ENCODE measurements at regions not wholly inside any gene's neighbourhood (a gene's known extent, or its start where the extent isn't known, plus 50 kb on each side); places are given as distances from the start of the nearest gene placed in this dataset.
"Not testable (repeated sequence)": the region's sequence is repeated elsewhere in the genome, so short reads cannot be mapped to it uniquely, and the experiment has no call there.

DNA sequence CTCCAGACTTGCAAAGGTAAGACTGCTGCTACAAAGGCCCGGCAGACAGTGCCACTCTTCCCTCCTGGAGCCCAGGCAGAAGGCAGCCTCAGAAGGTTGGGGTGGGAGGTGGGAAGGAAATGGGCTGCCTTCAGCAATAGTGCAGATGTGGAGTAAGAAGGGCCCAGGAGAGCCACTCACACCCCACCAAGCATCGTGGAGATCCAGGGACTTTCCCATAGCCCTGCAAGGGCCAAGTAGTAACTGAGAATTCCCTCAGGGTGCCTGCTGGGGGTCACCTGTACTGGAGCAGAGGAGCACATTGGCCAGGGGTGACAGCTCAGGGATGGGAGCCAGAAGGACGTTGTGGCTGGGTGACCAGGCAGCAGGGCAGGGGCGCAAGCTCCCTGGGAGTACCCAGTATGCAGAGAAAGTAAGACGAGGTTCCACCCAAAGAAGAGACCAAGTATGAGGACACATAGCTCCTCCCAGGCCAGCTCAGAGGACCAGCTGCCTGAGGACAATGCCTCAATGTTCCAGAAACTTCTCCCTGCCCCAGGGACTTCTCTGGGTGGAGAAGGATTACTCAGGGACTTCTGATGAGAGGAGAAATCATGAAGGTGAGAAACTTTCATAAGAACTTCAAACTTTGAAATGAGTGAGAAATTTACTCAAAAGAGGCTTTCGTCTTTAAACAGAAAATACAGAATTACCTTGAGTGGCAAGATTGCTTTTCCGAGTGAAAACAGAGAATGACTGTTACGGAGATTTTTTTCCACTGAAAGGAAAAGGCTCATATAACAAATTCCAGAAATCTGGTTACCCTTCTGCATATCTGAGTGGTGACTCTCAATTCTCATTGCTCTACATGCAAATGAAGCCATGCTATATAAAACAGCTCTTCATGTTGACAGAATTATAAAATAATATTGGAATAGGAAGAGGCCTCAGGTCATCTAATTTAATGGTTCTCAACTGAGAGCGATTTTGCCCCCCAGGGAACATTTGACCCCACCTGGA lies 87.9 kb upstream of the TRIO start:
- DNase-seq (ENCODE audit: low spot score), result no peak

GRCh38 chr5:14054111-14054854 lies 88.9 kb upstream of the TRIO start:
- DNase-seq (ENCODE audit: low spot score), result no peak

DNA sequence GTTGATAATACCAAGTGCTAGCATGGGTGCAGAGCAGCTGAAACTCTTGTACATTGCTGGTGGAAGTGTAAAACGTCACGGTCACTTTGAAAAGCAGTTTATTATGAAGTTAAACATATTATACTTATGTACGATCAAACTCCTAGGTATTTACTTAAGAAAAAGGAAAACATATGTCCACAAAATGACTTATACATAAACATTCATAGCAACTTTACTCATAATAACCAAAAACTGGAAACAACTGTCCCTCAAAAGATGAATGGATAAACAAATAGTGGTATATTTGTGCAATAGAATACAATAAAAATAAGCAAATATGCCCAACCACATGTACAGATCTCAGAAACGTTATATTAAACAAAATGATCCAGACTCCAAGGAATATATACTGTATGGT lies 92.3 kb upstream of the TRIO start:
- no peak for DNase-seq (ENCODE audit: low spot score)

DNA sequence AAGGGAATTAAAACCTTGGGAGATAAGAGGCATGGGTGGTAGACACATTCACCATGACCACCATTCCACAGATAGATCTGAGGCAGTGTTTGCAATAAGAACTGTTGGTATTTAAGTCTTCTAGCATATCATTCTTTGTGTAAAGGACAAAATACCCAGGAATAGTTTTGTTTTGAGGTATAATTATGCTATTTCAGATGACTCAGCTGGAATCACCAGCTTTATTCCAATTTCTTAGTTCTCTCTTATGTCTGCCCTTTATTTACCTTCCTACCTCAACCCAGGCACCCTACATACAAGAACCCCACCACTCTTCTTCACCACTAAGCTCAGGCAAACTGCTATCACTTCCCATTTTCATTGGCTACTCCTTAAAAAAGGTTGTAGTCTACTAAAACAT lies 94.7 kb upstream of the TRIO start:
- DNase-seq (ENCODE audit: low spot score), result no peak

DNA sequence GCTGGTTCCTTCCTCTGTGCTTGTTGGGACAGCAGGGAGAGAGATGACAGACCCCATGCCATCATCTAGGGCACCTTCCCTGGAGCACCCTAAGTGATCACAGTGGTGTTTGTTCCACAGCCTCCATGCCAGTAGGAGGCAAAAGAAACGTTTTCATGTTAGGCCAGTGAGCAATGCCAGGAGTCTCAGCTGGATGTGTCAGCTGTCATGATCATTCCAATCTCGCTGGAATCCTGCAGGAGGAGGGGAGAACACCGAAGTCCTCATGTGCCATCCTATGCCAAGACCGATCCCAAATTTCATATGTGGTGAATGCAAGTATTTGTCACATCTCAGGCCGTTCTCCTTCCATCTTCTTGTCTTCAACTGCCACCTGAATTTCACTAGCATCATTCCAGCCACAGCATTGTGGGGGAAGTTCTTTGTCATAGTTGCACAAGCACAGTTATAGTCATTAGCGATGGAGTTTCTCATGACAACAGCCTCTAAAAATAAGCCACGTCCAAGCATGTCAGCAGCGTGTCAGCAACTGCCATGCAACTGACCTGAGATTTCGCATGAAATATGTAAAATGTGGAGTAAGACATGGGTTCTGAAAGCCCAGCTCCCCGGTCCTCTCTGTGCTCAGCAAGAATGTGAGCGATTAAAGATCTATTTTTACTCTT lies 97.2 kb upstream of the DNAH5 start:
- DNase-seq (ENCODE audit: low spot score), result no peak

DNA sequence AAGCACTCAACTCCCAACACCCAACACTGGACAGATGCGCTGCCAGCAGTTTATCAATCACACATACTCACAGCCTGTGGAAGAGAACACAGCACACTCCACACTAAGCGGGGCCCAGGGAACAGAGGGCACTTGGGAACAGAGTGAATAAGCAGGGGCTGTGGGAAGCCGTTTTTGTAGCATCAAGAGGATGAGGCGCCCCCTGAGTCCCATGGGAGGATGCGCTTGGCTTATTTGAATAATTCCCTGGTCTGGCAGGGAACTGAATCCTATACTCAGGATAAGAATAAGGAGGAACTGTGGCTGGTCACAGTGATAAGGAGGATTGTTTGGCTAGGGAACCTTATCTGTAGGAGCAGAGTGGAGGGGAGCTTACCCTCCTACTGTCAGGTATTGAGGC lies 96.1 kb upstream of the DNAH5 start:
- no peak for DNase-seq (ENCODE audit: low spot score)

GRCh38 chr5:14039576-14039975 lies 95.1 kb upstream of the DNAH5 start:
- DNase-seq (ENCODE audit: low spot score), result no peak

- DNase-seq (ENCODE audit: low spot score), result no peak
These were observed 94.6 kb upstream of the DNAH5 start for GRCh38 chr5:14039063-14039462.

DNA sequence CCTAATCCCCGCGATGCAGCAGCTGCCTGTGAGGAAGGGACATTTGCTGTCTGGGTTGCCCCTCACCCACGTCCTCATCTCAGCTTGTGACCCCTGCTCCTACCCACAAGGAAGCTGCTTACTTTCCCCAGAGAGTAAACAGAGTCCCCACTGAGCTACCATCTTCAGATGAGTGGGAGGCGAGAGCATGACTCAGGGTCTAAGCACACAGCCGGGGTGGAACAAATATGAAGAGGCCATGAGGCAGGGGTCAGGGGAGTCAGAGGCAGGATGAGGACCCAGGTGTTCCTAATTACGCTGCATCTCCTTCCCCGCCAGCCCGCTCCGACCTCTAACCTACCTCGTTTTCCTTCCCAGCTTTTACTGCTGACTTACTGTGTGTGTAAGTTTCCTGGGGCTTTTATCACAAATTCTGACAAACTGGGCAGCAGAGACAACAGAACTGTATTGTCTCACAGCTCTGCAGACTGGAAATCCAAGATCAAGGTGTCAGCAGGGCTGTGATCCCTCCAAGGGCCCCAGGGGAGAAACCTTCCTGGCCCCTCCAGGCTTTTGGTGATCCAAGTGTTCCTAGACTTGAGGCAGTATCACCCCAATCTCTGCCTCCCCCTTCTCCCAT lies 94.0 kb upstream of the DNAH5 start:
- DNase-seq (ENCODE audit: low spot score), result no peak

- DNase-seq (ENCODE audit: low spot score), result no peak
These were observed 92.5 kb upstream of the DNAH5 start for GRCh38 chr5:14036947-14037346.

- DNase-seq (ENCODE audit: low spot score), result no peak
These were observed 92.0 kb upstream of the DNAH5 start for GRCh38 chr5:14036514-14036913.

- peak; percentile 39 for DNase-seq (ENCODE audit: low spot score)
These were observed 91.5 kb upstream of the DNAH5 start for GRCh38 chr5:14035859-14036503.

- DNase-seq (ENCODE audit: low spot score), result no peak
These were observed 90.5 kb upstream of the DNAH5 start for GRCh38 chr5:14034963-14035362.

GRCh38 chr5:14032918-14033317 lies 88.4 kb upstream of the DNAH5 start:
- DNase-seq (ENCODE audit: low spot score), result no peak

DNA sequence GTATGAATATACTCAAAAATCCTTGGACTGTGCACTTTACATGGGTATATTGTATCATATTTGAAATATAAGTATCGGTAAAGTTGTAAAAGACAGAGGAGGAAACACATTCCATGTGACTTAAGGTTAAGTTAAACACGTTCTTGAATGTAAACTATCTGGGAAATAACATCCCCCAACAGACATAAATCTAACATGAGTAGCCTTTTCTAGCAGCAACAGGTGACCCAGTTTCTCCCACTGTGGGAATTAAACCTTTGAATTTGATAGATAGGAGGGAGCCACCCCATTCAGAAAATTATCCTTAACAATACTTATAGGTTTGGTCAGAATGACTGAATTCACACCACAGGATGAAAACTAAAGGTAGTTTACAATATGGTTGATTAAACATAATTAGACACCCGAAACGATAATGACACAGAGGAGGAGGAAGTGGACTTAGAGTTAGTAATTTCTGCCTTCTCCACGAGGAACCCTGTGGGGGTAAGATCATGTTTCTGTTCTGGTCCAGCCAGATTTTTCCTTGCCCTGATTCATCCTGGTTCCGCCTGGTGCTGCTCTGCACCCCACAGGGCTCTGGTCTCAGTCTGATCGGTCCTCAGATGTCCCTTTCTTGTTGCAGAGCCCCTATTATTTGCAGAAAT lies 84.6 kb upstream of the DNAH5 start:
- no peak for DNase-seq (ENCODE audit: low spot score)

DNA sequence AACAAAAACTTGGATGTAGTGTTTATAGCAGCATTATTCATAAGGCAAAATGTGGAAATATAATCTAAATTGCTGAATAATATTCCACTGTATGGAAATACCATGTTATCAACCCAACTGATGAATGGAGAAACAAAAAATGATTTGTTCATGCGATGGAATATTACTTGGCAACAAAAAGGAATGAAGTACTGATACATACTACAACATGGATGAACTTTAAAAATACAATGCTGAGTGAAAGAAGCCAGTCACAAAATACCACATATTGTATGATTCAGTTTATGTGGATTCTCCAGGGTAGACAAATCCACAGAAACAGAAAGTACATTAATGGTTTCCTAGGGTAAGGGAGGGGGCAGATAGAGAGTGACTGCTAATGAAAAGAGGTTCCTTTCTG lies 83.7 kb upstream of the DNAH5 start:
- no peak for DNase-seq (ENCODE audit: low spot score)

GRCh38 chr5:14025569-14026286 lies 81.2 kb upstream of the DNAH5 start:
- DNase-seq (ENCODE audit: low spot score), result no peak

- no peak for DNase-seq (ENCODE audit: low spot score)
These were observed 78.5 kb upstream of the DNAH5 start for GRCh38 chr5:14022971-14023370.

DNA sequence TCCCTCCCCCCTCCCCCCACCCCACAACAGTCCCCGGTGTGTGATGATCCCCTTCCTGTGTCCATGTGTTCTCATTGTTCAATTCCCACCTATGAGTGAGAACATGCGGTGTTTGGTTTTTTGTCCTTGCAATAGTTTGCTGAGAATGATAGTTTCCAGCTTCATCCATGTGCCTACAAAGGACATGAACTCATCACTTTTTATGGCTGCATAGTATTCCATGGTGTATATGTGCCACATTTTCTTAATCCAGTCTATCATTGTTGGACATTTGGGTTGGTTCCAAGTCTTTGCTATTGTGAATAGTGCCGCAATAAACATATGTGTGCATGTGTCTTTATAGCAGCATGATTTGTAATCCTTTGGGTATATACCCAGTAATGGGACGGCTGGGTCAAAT lies 76.5 kb upstream of the DNAH5 start:
- not testable (repeated sequence) for DNase-seq (ENCODE audit: low spot score)

GRCh38 chr5:14019768-14020290 lies 75.3 kb upstream of the DNAH5 start:
- no peak for DNase-seq (ENCODE audit: low spot score)

Measured in putamen (tissue), 1 donor.